SHP77 (cell line): ENCODE measurements at regions not wholly inside any gene's neighbourhood (a gene's known extent, or its start where the extent isn't known, plus 50 kb on each side); places are given as distances from the start of the nearest gene placed in this dataset.
"Not testable (repeated sequence)": the region's sequence is repeated elsewhere in the genome, so short reads cannot be mapped to it uniquely, and the experiment has no call there.

ENCODE experiments used
- DNase-seq, 2 experiments: peaks; one replicate each; lab custom pipeline; 2025; lab: John Stamatoyannopoulos, UW

DNA sequence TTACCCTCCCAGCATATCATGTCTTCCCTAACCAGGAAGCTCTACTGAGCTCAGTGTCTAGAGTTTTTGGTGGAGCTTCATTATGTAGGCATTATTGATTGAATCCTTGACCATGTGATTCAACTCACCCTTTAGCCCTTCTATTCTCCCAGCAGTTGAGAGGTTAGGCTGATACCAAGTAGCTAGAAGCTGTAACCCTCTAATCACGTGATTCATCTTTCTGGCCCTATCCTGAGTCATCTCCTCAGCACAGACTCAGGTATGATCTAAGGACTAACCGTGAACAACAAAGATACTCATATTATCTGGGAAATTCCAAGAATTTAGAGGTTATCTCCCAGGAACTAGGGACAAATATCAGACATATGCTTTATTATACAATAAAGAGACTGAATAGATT, 625.5 kb downstream of the JRKL start:
- DNase-seq: no peak

DNA sequence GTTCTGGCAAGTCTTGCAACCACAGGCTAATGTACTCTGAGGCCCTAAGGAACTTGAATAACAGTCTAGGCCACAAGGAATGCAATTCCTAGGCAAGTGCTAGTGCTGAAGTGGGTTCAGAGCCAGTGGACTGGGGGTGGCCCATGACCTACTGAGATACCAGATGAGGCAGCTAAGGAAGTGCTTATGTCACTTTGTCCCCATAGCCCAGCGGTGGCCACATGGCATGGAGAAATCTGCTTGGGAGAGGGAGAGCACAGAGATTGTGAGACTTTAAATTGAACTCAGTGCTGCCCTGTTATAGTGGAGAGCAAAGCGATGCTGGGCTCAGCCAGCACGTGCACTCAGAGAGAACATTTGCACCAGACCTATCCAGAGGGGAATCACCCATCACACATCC, 629.5 kb downstream of the JRKL start:
- no peak for DNase-seq

GRCh38 chr11:97019754-97020153, 629.9 kb downstream of the JRKL start:
- no peak for DNase-seq

GRCh38 chr11:97022955-97023354, 633.1 kb downstream of the JRKL start:
- DNase-seq: no peak

DNA sequence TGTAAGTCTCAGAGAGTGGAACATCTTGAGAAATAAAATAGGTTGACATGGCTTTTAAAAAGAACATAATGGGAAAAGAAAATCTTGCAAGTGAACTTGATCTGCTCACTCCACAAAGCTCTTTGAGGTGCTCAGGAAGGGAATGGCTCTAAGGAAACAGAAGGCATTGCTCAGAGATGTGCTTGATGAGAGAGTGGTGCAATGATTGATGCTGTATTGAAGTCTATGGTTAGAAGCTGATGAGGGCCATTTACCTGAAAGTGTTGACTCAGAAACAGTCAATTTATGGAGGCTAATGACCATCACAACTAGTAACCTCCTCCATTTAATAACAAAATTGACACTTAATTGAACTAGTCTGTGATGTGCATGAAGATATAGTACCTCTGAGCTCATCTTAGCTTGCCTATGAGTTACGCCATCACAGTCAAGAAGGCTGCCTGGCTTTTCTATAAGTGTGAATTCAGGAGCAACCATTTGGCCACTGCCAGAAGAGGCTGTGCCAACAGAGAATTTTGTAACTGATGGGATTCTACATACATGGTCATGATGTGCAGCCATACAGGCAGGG, 639.1 kb downstream of the JRKL start:
- DNase-seq: no peak

GRCh38 chr11:97033178-97033577, 643.4 kb downstream of the JRKL start:
- DNase-seq: no peak

GRCh38 chr11:97048481-97048880, 658.7 kb downstream of the JRKL start:
- DNase-seq: no peak

- DNase-seq: no peak
Observed at GRCh38 chr11:97060184-97060583, 670.4 kb downstream of the JRKL start.

- no peak for DNase-seq
Observed at GRCh38 chr11:97069160-97069559, 679.3 kb downstream of the JRKL start.

DNA sequence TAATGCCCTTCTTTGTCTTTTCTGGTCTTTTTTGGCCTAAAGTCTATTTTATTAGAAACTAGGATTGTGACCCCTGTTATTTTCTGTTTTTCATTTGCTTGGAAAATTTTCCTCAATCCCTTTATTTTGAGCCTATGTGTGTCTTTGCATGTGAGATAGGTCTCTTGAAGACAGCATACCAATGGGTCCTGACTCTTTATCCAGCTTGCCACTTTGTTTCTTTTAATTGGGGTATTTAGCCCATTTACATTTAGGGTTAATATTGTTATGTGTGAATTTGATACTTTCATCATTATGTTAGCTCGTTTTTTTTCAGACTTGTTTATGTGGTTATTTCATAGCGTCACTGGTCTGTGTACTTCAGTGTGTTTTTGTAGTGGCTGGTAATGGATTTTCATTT, 682.6 kb downstream of the JRKL start:
- DNase-seq: no peak

DNA sequence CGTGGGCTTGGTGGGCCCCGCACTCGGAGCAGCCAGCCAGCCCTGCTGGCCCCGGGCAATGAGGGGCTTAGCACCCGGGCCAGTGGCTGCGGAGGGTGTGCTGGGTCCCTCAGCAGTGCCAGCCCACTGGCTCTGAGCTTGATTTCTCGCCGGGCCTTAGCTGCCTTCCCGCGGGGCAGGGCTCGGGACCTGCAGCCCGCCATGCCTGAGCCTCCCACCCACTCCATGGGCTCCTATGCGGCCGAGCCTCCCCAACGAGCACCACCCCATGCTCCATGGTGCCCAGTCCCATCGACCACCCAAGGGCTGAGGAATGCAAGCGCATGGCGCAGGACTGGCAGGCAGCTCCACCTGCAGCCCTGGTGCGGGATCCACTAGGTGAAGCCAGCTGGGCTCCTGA, 686.9 kb downstream of the JRKL start:
- not testable (repeated sequence) for DNase-seq

DNA sequence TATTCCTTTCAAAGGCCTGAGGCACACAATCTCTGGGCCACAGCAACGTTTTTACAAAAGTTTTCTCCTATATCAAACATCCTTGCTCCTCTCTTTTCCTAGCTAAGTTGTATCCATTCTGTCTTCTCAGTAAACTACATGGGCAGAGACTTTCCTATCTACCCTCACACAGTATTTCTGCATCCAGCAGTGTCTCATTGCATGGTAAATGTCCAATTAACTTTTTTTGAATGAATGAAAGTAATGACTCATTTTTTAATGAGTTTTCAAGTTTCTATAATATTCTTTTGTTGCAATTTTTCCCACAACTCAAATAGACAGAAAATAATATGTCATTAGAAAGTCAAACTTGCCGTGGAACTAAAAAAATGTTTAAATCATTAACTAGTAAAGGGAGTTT, 688.6 kb downstream of the JRKL start:
- no peak for DNase-seq

DNA sequence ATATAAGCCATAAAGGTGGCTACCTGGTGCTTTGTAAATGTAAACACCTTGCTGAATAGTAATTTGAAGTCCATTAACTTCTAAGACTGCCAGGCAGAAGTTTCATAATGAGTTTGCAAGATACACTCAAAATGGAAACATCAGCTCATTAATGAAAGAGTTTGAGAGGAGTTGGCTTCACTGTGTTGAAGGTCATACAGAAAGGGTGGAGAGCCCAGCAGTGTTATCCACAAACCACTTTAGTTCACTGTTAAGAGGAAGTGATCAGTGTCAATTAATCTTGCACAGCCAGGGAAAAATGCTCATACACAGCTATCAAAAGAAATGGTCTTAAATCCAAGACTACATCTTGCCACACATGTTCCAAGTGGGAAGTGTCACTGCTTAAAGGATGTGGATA, 689.4 kb downstream of the JRKL start:
- no peak for DNase-seq

DNA sequence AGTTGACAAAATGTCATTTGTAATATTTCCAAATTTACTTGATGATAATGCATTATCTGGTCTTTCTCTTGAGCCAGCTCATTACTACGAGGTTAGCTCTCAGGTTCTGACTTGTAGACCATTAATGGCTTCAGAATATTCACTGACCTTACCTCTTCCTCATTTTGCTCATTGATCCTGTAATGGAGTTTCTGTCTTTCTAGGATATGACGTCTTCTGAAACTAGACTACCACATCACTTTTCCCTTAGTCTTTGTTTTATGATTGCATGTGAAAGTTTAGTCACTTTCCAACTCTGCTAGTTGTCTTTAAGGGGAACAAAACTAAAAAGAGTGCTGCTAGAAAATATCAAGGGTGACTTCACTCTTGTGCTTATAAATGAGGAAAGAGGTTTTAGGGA, 697.6 kb downstream of the JRKL start:
- no peak for DNase-seq

DNA sequence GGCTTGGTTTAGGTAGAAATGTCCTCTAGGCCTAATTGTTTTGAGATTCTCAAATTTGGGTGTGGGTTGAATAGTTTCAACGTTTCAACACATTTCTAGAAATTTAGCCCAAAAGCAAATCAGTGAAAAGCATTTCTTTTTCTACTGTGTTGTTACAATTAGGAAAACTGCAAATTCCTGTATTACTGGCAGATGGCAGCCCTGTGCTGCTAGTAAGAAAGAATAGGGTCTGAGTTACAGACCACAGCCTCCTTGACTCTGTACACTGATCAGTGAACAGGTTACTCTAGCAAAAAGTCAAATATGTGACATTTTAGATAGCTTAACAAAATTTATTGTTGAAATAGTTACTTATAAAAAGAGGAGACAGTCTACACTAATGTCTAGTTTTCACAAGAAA, 703.0 kb downstream of the JRKL start:
- no peak for DNase-seq

DNA sequence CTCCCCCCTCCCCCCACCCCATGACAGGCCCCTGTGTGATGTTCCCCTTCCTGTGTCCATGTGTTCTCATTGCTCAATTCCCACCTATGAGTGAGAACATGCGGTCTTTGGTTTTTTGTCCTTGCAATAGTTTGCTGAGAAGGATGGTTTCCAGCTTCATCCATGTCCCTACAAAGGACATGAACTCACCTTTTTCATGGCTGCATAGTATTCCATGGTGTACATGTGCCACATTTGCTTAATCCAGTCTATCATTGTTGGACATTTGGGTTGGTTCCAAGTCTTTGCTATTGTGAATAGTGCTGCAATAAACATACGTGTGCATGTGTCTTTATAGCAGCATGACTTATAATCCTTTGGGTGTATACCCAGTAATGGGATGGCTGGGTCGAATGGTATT, 712.4 kb downstream of the JRKL start:
- DNase-seq: not testable (repeated sequence)

DNA sequence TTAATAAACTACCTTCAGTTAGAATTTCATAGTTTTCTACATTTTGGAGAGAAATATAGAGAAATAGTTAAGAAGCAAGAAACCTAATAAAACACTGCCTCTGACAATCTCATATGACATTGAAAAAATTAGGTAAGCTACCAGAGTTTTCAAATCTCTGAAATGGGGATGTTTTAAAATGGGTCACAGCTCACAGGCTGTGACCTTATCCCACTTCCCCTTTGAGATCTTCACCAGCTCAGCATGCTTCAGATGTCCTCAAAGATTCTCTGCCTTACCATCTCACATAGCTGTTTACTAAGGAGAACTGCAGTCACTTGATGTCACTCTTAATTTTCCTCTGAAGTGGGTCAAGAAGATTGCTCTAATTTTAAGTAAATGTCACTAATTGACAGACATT, 717.8 kb downstream of the JRKL start:
- no peak for DNase-seq

- DNase-seq: no peak
Observed at GRCh38 chr11:97109078-97109477, 719.3 kb downstream of the JRKL start.

GRCh38 chr11:97110376-97110775, 720.6 kb downstream of the JRKL start:
- no peak for DNase-seq

DNA sequence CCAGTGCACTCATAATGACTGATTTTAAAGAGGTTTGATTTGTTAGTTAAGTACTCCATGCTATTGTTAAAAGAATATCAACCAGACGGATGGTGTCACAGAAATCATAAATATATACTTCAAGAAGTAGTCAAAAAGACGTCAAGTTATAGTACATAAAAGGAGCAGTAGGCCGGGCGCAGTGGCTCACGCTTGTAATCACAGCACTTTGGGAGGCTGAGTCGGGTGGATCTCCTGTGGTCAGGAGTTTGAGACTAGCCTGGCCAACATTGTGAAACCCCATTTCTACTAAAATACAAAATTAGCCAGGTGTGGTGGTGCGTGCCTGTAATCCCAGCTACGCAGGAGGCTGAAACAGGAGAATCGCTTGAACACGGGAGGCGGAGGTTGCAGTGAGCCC, 721.7 kb downstream of the JRKL start:
- no peak for DNase-seq

GRCh38 chr11:97118614-97119200, 728.9 kb downstream of the JRKL start:
- no peak for DNase-seq

DNA sequence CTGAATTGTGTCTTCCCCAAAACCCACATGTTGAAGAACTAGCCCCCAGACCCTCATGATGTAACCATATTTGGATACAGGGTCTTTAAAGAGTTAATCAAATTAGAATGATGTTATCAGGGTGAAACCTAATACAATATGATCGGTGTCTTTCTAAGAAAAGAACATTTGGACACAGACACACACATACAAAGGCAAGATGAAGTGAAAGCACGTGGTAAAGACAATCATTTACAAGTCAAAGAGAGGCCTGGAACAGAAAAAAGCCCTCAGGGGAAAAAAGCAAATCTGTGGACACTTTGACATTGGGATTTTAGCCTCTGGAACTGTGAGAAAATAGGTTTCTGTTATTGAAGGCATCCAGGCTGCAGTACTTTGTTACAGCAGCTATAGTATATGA, 733.4 kb downstream of the JRKL start:
- DNase-seq: no peak

DNA sequence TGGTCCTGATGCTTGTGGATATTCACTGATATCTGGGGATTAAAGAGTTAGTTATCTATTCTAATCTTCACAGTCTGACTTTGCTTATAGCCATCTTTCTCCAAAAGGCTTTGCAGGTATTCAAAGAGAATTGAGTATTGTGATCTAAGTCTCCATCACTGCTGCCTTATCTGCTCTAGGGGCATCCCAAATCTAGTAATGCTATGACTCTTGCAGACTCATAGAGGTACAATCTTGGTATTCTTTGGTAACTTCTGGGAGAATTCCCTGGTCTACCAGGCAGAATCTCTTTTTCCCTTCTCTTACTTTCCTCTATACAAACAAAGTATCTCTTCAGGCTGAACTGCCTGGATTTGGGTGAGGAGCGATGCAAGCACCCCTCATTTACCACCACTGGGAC, 746.3 kb downstream of the JRKL start:
- DNase-seq: no peak

DNA sequence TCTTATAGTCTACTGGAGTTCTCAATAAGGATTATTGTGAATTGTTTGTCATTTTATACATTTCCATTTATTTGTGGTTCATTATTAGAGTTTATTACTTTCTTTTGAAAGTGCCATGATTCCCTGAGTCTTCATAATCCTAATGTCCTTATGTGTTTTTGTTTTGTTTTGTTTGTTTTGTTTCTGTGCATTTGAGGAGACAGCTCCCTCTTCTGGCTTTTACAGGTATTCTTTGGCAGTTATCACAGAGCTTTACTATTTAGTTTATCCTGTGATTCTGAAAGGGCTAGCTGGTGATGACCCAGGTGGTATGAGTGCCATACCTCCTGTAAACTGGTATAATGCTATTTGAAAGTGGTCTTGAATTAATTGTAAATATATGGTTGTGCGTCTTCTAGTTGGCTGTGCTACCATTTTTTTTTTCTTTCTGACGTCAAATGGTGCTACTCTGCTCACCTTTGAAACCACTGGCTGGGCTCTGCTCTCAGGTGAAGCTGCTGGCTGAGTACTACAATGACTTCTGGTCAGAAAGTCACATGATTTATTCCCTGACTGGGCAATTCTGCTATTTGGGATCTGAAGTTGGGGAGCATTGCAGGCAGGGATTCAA, 751.2 kb downstream of the JRKL start:
- DNase-seq: peak; percentile 1 to 3
